Esophagus muscularis mucosa (tissue), 4 donors: ENCODE measurements at regions not wholly inside any gene's neighbourhood (a gene's known extent, or its start where the extent isn't known, plus 50 kb on each side); places are given as distances from the start of the nearest gene placed in this dataset.

Experiments used
- DNase-seq: peaks from one replicate; pipeline ENCODE4 v3.0.0-alpha.2; 2017; ENCODE audit errors: extremely low spot score
- H3K27ac ChIP-seq, 4 donors: fragments of 200-600 bp; sonication (generic); replicated peaks in 1 of 4; 1 replicate in 3 of 4; 2 replicates in 1 of 4; pipeline ENCODE4 v1.5.1; 2016 to 2019; ENCODE audit warnings: mild to moderate bottlenecking in 1 of 4
- H3K27me3 ChIP-seq, 4 donors: fragments of 200-600 bp; sonication (generic); one replicate each; pipeline versions ENCODE4 v1.5.1 to v1.6.0; 2016 to 2019
- H3K36me3 ChIP-seq, 4 donors: fragments of 200-600 bp; sonication (generic); one replicate each; pipeline ENCODE4 v1.5.1; 2016 to 2019
- H3K4me1 ChIP-seq, 4 donors: fragments of 200-600 bp; sonication (generic); one replicate each; pipeline ENCODE4 v1.5.1; 2016 to 2019
- H3K4me3 ChIP-seq, 4 donors: fragments of 200-600 bp; sonication (generic); 1 replicate in 2 of 4; 2 replicates in 2 of 4; pipeline ENCODE4 v1.5.1; 2016 to 2019; ENCODE audit warnings: mild to moderate bottlenecking in 4 of 4, moderate library complexity in 1 of 4
- H3K9me3 ChIP-seq, 4 donors: fragments of 200-600 bp; sonication (generic); 1 replicate in 3 of 4; 2 replicates in 1 of 4; pipeline ENCODE4 v1.5.1; 2016 to 2019
- CTCF ChIP-seq, 3 experiments: fragments of 200-600 bp in 2 of 3; fragments of 450-650 bp in 1 of 3; sonication (generic) in 2 of 3; IDR thresholded peaks; one replicate each; pipeline ENCODE4 v1.5.1; 2017 to 2019; ENCODE audit warnings: antibody characterized with exemption in 3 of 3, mild to moderate bottlenecking in 2 of 3, moderate library complexity in 1 of 3
- EP300 ChIP-seq: sonication (generic); formaldehyde crosslinking; IDR thresholded peaks from one replicate; pipeline ENCODE4 v1.6.1; 2017; ENCODE audit warnings: antibody characterized with exemption
- POLR2A ChIP-seq: fragments of 450-650 bp; IDR thresholded peaks from one replicate; pipeline ENCODE4 v1.6.1; 2017; ENCODE audit warnings: antibody characterized with exemption, moderate library complexity, mild to moderate bottlenecking, low read depth
- POLR2AphosphoS5 ChIP-seq, 2 donors: sonication (generic); formaldehyde crosslinking; IDR thresholded peaks; one replicate each; pipeline ENCODE4 v1.6.1; 2017; ENCODE audit warnings: antibody characterized with exemption in 2 of 2
- WGBS: methylation state at CpG from one replicate; pipeline ENCODE4 v1.1.5; 2018; 5-methylcytosine and 5-hydroxymethylcytosine counted together
- intact Hi-C: fragments of 100-400 bp; cut with DNase I; formaldehyde crosslinking; loops from one replicate; pipeline ENCODE4 v1.15.1; 2023

- no peaks in the 10 kb centered on the region for H3K36me3 ChIP-seq
- TF ChIP-seq EP300 (no peak), POLR2AphosphoS5 (IDR thresholded peaks at IDR 0.05) (no peak), POLR2A (no peak), CTCF (IDR thresholded peaks at IDR 0.05) (no peak)
- WGBS = 57% methylated on average over 7 of the region's 7 CpGs
Measured at GRCh38 chr3:45312836-45313493, 75.4 kb upstream of the LARS2 start.

GRCh38 chr3:45313743-45314403 is 74.5 kb upstream of the LARS2 start:
- WGBS = 45% methylated on average over 8 of the region's 8 CpGs
- no peaks in the 10 kb centered on the region for H3K9me3 ChIP-seq
- no peaks in the 10 kb centered on the region for H3K36me3 ChIP-seq
- intact Hi-C loops = no loop called here
- peak; percentile 82 for DNase-seq
- H3K4me3 ChIP-seq = no peak overlapping the region
- H3K27me3 ChIP-seq = peaks cover 0 to 37% (median 0%) of the 10 kb centered on the region in 4 donors
- no peak for TF ChIP-seq POLR2A
- no peak for TF ChIP-seq POLR2AphosphoS5 (IDR thresholded peaks at IDR 0.05)
- no peak for TF ChIP-seq CTCF (IDR thresholded peaks at IDR 0.05)
- TF ChIP-seq EP300 = no peak
- no peaks in the 10 kb centered on the region for H3K4me1 ChIP-seq
- H3K27ac ChIP-seq = no peak overlapping the region

More at GRCh38 chr3:45312836-45313493, 75.4 kb upstream of the LARS2 start:
- Histone ChIP-seq H3K27me3 (peaks cover 0 to 37% (median 0%) of the 10 kb centered on the region in 4 donors), H3K4me3 (no peak overlapping the region), H3K27ac (no peak overlapping the region), H3K4me1 (no peaks in the 10 kb centered on the region), H3K9me3 (no peaks in the 10 kb centered on the region)
- DNase-seq = peak; percentile 80
- intact Hi-C loops = no loop called here

- Histone ChIP-seq H3K9me3 (no peaks in the 10 kb centered on the region), H3K27me3 (peaks cover 0 to 14% (median 0%) of the 10 kb centered on the region in 4 donors), H3K4me3 (no peak overlapping the region), H3K4me1 (no peaks in the 10 kb centered on the region), H3K27ac (no peak overlapping the region), H3K36me3 (no peaks in the 10 kb centered on the region)
- 63% methylated on average over 6 of the region's 6 CpGs for WGBS
- TF ChIP-seq EP300 (no peak), POLR2AphosphoS5 (IDR thresholded peaks at IDR 0.05) (no peak), POLR2A (no peak), CTCF (IDR thresholded peaks at IDR 0.05) (no peak)
- intact Hi-C loops = no loop called here
- no peak for DNase-seq
Measured at GRCh38 chr3:45317710-45318109, 70.7 kb upstream of the LARS2 start.

GRCh38 chr3:45318689-45319088 is 69.7 kb upstream of the LARS2 start:
- Histone ChIP-seq H3K9me3 (no peaks in the 10 kb centered on the region), H3K36me3 (no peaks in the 10 kb centered on the region)
- WGBS = 80% methylated on average over 2 of the region's 2 CpGs

More at GRCh38 chr3:45318689-45319088, 69.7 kb upstream of the LARS2 start:
- no peak overlapping the region for H3K27ac ChIP-seq
- intact Hi-C loops = no loop called here
- no peak overlapping the region for H3K4me3 ChIP-seq
- TF ChIP-seq CTCF (IDR thresholded peaks at IDR 0.05) (no peak), POLR2AphosphoS5 (IDR thresholded peaks at IDR 0.05) (no peak), POLR2A (no peak), EP300 (no peak)
- H3K27me3 ChIP-seq = peaks cover 0 to 5% (median 0%) of the 10 kb centered on the region in 4 donors
- no peaks in the 10 kb centered on the region for H3K4me1 ChIP-seq
- no peak for DNase-seq
